Natural killer cell (primary cell): ENCODE measurements at regions not wholly inside any gene's neighbourhood (a gene's known extent, or its start where the extent isn't known, plus 50 kb on each side); places are given as distances from the start of the nearest gene placed in this dataset.
"Not testable (repeated sequence)": the region's sequence is repeated elsewhere in the genome, so short reads cannot be mapped to it uniquely, and the experiment has no call there.

ENCODE experiments used
- ATAC-seq, 3 donors: fragments of 150-1000 bp in 2 of 3; fragments of 200-7000 bp in 1 of 3; cut with Tn5 transposase; 1 replicate in 1 of 3; 2 replicates in 2 of 3; pipeline ENCODE4 v1.10.0; 2021; ENCODE audit warnings: mild to moderate bottlenecking in 2 of 3, moderate library complexity in 2 of 3
- DNase-seq, 2 donors: peaks; one replicate each; pipeline versions ENCODE4 v3.0.0 to v3.0.0-alpha.2; 2013 to 2021; ENCODE audit warnings: mixed read lengths in 1 of 2
- H3K27ac ChIP-seq: one replicate; pipeline ENCODE4 v1.5.1; 2013; ENCODE audit warnings: mild to moderate bottlenecking, low read length
- H3K27me3 ChIP-seq: one replicate; pipeline ENCODE4 v1.6.1; 2013; ENCODE audit warnings: low read length; ENCODE audit not compliant: control insufficient read depth, insufficient read depth
- H3K36me3 ChIP-seq: one replicate; pipeline ENCODE4 v1.6.1; 2013; ENCODE audit warnings: low read length; ENCODE audit not compliant: control insufficient read depth, insufficient read depth
- H3K4me1 ChIP-seq: one replicate; pipeline ENCODE4 v1.6.1; 2013; ENCODE audit warnings: low read length; ENCODE audit not compliant: control insufficient read depth, insufficient read depth
- H3K4me3 ChIP-seq: one replicate; pipeline ENCODE4 v1.5.1; 2013; ENCODE audit warnings: low read length
- H3K9me3 ChIP-seq: one replicate; pipeline ENCODE4 v1.6.1; 2013; ENCODE audit warnings: low read length; ENCODE audit not compliant: control insufficient read depth, insufficient read depth
- H3K27ac Mint-ChIP-seq, 2 donors: one replicate each; pipeline ENCODE4 v1.8.0; 2022; ENCODE audit warnings: mild to moderate bottlenecking in 2 of 2, mixed read lengths in 2 of 2, moderate library complexity in 1 of 2
- H3K27me3 Mint-ChIP-seq, 2 donors: one replicate each; pipeline ENCODE4 v1.8.0; 2022; ENCODE audit warnings: low read depth in 2 of 2, mixed read lengths in 2 of 2
- H3K36me3 Mint-ChIP-seq: one replicate; pipeline ENCODE4 v1.8.0; 2022; ENCODE audit warnings: mixed read lengths
- H3K4me1 Mint-ChIP-seq, 2 donors: one replicate each; pipeline ENCODE4 v1.8.0; 2022; ENCODE audit warnings: mixed read lengths in 2 of 2
- H3K4me3 Mint-ChIP-seq: one replicate; pipeline ENCODE4 v1.8.0; 2022; ENCODE audit warnings: mild to moderate bottlenecking, moderate library complexity, mixed read lengths
- H3K9me3 Mint-ChIP-seq, 2 donors: one replicate each; pipeline ENCODE4 v1.8.0; 2022; ENCODE audit warnings: mixed read lengths in 2 of 2
- WGBS: methylation state at CpG from one replicate; pipeline ENCODE4 v1.1.7; 2013; ENCODE audit warnings: missing lambda C conversion rate; ENCODE audit not compliant: insufficient coverage; 5-methylcytosine and 5-hydroxymethylcytosine counted together
- intact Hi-C: fragments of 100-400 bp; cut with micrococcal nuclease; formaldehyde crosslinking; loops from one replicate; pipeline ENCODE4 v1.14.2; 2022
- TF ChIP-seq, protein P1 (sequence below): fragments of 200-600 bp; IDR thresholded peaks from one replicate; pipeline ENCODE4 v1.8.0; 2022; ENCODE audit warnings: antibody characterized with exemption

GRCh38 chr1:177640687-177641086 is 329.2 kb downstream of the SEC16B start:
- no peaks in the 10 kb centered on the region for H3K4me1 ChIP-seq
- H3K4me3 ChIP-seq, result no peak overlapping the region
- TF ChIP-seq, protein P1, sequence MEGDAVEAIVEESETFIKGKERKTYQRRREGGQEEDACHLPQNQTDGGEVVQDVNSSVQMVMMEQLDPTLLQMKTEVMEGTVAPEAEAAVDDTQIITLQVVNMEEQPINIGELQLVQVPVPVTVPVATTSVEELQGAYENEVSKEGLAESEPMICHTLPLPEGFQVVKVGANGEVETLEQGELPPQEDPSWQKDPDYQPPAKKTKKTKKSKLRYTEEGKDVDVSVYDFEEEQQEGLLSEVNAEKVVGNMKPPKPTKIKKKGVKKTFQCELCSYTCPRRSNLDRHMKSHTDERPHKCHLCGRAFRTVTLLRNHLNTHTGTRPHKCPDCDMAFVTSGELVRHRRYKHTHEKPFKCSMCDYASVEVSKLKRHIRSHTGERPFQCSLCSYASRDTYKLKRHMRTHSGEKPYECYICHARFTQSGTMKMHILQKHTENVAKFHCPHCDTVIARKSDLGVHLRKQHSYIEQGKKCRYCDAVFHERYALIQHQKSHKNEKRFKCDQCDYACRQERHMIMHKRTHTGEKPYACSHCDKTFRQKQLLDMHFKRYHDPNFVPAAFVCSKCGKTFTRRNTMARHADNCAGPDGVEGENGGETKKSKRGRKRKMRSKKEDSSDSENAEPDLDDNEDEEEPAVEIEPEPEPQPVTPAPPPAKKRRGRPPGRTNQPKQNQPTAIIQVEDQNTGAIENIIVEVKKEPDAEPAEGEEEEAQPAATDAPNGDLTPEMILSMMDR, result no peak
- no peaks in the 10 kb centered on the region for H3K27me3 ChIP-seq
- ATAC-seq (peak in 1 of 3 donors; percentile 37), DNase-seq (no peak)
- Mint-ChIP-seq H3K9me3 (peaks cover 2 to 3% of the 10 kb centered on the region in 2 donors), H3K4me3 (no peak overlapping the region), H3K27me3 (no peaks in the 10 kb centered on the region), H3K4me1 (no peaks in the 10 kb centered on the region), H3K27ac (no peak overlapping the region), H3K36me3 (no peaks in the 10 kb centered on the region)
- no peaks in the 10 kb centered on the region for H3K36me3 ChIP-seq
- intact Hi-C loops, result no loop called here
- peaks cover 3% of the 10 kb centered on the region for H3K9me3 ChIP-seq
- no peak overlapping the region for H3K27ac ChIP-seq

DNA sequence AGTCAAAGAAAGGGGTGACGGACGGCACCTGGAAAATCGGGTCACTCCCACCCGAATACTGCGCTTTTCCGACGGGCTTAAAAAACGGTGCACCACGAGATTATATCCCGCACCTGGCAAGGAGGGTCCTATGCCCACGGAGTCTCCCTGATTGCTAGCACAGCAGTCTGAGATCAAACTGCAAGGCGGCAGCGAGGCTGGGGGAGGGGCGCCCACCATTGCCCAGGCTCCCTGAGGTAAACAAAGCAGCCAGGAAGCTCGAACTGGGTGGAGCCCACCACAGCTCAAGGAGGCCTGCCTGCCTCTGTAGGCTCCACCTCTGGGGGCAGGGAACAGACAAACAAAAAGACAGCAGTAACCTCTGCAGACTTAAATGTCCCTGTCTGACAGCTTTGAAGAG is 335.7 kb downstream of the SEC16B start:
- H3K27me3 Mint-ChIP-seq, H3K4me3 Mint-ChIP-seq, ATAC-seq, H3K9me3 ChIP-seq, H3K36me3 ChIP-seq, H3K9me3 Mint-ChIP-seq, H3K27me3 ChIP-seq, H3K36me3 Mint-ChIP-seq, H3K4me1 ChIP-seq, H3K27ac Mint-ChIP-seq, H3K27ac ChIP-seq, DNase-seq, H3K4me1 Mint-ChIP-seq, intact Hi-C loops, H3K4me3 ChIP-seq: not testable (repeated sequence)
- WGBS, result 84% methylated on average over 15 of the region's 15 CpGs

DNA sequence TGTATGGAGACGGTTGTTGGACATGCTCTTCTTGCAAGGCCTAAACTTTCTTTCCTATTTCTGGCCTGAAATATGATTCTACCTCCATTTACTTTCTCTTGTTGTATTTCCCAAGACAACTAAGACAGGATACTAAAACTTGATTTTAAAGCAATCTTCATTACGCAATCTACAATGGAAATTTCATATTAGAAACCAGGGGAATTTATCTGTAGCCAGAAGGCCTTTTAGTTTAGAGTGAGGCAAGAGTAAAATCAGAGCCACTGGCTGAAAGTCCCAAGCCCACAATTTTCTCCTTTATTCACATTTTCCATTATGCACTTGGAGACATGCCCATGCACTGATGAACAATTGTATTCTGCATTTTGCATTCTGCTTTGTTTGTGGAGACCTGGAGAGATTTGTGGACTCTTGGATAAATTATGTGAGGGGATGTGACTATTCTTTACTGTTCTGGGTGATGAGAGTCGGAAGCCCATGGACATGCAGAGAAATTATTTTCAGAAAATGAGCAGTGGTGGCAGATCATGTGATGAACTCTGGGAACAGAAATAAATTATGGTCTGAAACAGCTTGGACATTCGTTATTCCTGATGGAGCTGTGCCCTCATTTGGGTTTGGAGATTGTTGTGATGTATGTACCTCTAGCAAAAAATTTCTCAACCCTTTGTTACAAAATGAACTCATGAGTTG is 336.8 kb downstream of the SEC16B start:
- H3K4me1 ChIP-seq, result no peaks in the 10 kb centered on the region
- H3K9me3 Mint-ChIP-seq, result peaks cover 5 to 7% of the 10 kb centered on the region in 2 donors
- H3K27me3 Mint-ChIP-seq, result no peaks in the 10 kb centered on the region
- H3K36me3 ChIP-seq, result no peaks in the 10 kb centered on the region
- no peak overlapping the region for H3K4me3 ChIP-seq
- no peak for ATAC-seq
- no peak overlapping the region for H3K4me3 Mint-ChIP-seq
- no peak overlapping the region for H3K27ac ChIP-seq
- TF ChIP-seq, protein P1, result no peak
- no peaks in the 10 kb centered on the region for H3K9me3 ChIP-seq
- intact Hi-C loops, result no loop called here
- no peak overlapping the region for H3K27ac Mint-ChIP-seq
- H3K4me1 Mint-ChIP-seq, result no peaks in the 10 kb centered on the region
- WGBS, result 71% methylated on average over 3 of the region's 4 CpGs
- H3K36me3 Mint-ChIP-seq, result no peaks in the 10 kb centered on the region
- H3K27me3 ChIP-seq, result no peaks in the 10 kb centered on the region
- DNase-seq, result no peak

GRCh38 chr1:177631770-177632169 is 338.1 kb downstream of the SEC16B start:
- no peak overlapping the region for H3K27ac Mint-ChIP-seq
- Histone ChIP-seq H3K27ac (no peak overlapping the region), H3K4me1 (no peaks in the 10 kb centered on the region), H3K36me3 (no peaks in the 10 kb centered on the region), H3K27me3 (no peaks in the 10 kb centered on the region), H3K4me3 (no peak overlapping the region), H3K9me3 (no peaks in the 10 kb centered on the region)
- no peaks in the 10 kb centered on the region for H3K4me1 Mint-ChIP-seq
- whole genome bisulfite sequencing, result 100% methylated on average over 1 of the region's 2 CpGs
- ATAC-seq (no peak), DNase-seq (no peak)
- H3K27me3 Mint-ChIP-seq, result no peaks in the 10 kb centered on the region
- peaks cover 7 to 10% of the 10 kb centered on the region in 2 donors for H3K9me3 Mint-ChIP-seq
- no peak overlapping the region for H3K4me3 Mint-ChIP-seq
- no peaks in the 10 kb centered on the region for H3K36me3 Mint-ChIP-seq
- intact Hi-C loops, result no loop called here
- TF ChIP-seq, protein P1, result no peak
